ENCODE measurements at regions not wholly inside any gene's neighbourhood (a gene's known extent, or its start where the extent isn't known, plus 50 kb on each side); places are given as distances from the start of the nearest gene placed in this dataset.
A peak's percentile ranks its signal among the peaks of the same experiment; 100 is the strongest.

GRCh38 chr11:70615036-70615875, 216.9 kb downstream of the CTTN start:
- WGBS, 3 donors = 95 to 97% (median 96%) methylated on average over 18 of the region's 18 CpGs
- TF ChIP-seq, protein P1, sequence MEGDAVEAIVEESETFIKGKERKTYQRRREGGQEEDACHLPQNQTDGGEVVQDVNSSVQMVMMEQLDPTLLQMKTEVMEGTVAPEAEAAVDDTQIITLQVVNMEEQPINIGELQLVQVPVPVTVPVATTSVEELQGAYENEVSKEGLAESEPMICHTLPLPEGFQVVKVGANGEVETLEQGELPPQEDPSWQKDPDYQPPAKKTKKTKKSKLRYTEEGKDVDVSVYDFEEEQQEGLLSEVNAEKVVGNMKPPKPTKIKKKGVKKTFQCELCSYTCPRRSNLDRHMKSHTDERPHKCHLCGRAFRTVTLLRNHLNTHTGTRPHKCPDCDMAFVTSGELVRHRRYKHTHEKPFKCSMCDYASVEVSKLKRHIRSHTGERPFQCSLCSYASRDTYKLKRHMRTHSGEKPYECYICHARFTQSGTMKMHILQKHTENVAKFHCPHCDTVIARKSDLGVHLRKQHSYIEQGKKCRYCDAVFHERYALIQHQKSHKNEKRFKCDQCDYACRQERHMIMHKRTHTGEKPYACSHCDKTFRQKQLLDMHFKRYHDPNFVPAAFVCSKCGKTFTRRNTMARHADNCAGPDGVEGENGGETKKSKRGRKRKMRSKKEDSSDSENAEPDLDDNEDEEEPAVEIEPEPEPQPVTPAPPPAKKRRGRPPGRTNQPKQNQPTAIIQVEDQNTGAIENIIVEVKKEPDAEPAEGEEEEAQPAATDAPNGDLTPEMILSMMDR (IDR thresholded peaks at IDR 0.05) = no peak
- ATAC-seq (no peak), DNase-seq (peak in 1 of 2 donors; percentile 14)
- H3K27ac ChIP-seq = no peak overlapping the region
- no peaks in the 10 kb centered on the region for H3K9me3 ChIP-seq
- no peak overlapping the region for H3K4me3 ChIP-seq
- no peaks in the 10 kb centered on the region for H3K4me1 ChIP-seq
- H3K36me3 ChIP-seq (ENCODE audit: insufficient read depth in 1 of 2, low read depth in 1 of 2) = no peaks in the 10 kb centered on the region
- H3K27me3 ChIP-seq (ENCODE audit: insufficient read depth in 3 of 3, low read length in 2 of 3) = no peaks in the 10 kb centered on the region
- intact Hi-C loops (cut with DNase I) = no loop called here

- DNase-seq (no peak), ATAC-seq (no peak)
- H3K9me3 ChIP-seq = no peaks in the 10 kb centered on the region
- WGBS, 3 donors = 94 to 97% (median 95%) methylated on average over 7 of the region's 7 CpGs
- no peaks in the 10 kb centered on the region for H3K4me1 ChIP-seq
- TF ChIP-seq, protein P1 (IDR thresholded peaks at IDR 0.05) = no peak
- no peaks in the 10 kb centered on the region for H3K27me3 ChIP-seq (ENCODE audit: insufficient read depth in 3 of 3, low read length in 2 of 3)
- H3K27ac ChIP-seq = no peak overlapping the region
- H3K36me3 ChIP-seq (ENCODE audit: insufficient read depth in 1 of 2, low read depth in 1 of 2) = no peaks in the 10 kb centered on the region
- intact Hi-C loops (cut with DNase I) = no loop called here
- H3K4me3 ChIP-seq = no peak overlapping the region
Measured at GRCh38 chr11:70616317-70616716, 218.0 kb downstream of the CTTN start.

- WGBS, 3 donors = 53 to 60% (median 56%) methylated on average over 12 of the region's 12 CpGs
- H3K36me3 ChIP-seq (ENCODE audit: insufficient read depth in 1 of 2, low read depth in 1 of 2) = no peaks in the 10 kb centered on the region
- no peaks in the 10 kb centered on the region for H3K9me3 ChIP-seq
- no peak for DNase-seq
- ATAC-seq = no peak
- intact Hi-C loops (cut with DNase I) = no loop called here
- H3K27me3 ChIP-seq (ENCODE audit: insufficient read depth in 3 of 3, low read length in 2 of 3) = no peaks in the 10 kb centered on the region
- H3K27ac ChIP-seq = no peak overlapping the region
- no peak overlapping the region for H3K4me3 ChIP-seq
- TF ChIP-seq, protein P1 (IDR thresholded peaks at IDR 0.05) = no peak
- no peaks in the 10 kb centered on the region for H3K4me1 ChIP-seq
Measured at GRCh38 chr11:70616938-70617654, 218.8 kb downstream of the CTTN start.

- Histone ChIP-seq H3K9me3 (no peaks in the 10 kb centered on the region), H3K27me3 (ENCODE audit: insufficient read depth in 3 of 3, low read length in 2 of 3) (no peaks in the 10 kb centered on the region), H3K36me3 (ENCODE audit: insufficient read depth in 1 of 2, low read depth in 1 of 2) (no peaks in the 10 kb centered on the region), H3K4me1 (no peaks in the 10 kb centered on the region), H3K4me3 (no peak overlapping the region), H3K27ac (no peak overlapping the region)
- intact Hi-C loops (cut with DNase I) = no loop called here
- WGBS, 3 donors = 77 to 84% (median 84%) methylated on average over 22 of the region's 22 CpGs
- TF ChIP-seq, protein P1 (IDR thresholded peaks at IDR 0.05) = no peak
- DNase-seq (no peak), ATAC-seq (no peak)
Measured at GRCh38 chr11:70618431-70619101, 220.2 kb downstream of the CTTN start.
